Adipocyte (in vitro differentiated cells): ENCODE measurements at regions not wholly inside any gene's neighbourhood (a gene's known extent, or its start where the extent isn't known, plus 50 kb on each side); places are given as distances from the start of the nearest gene placed in this dataset.
A peak's percentile ranks its signal among the peaks of the same experiment; 100 is the strongest.
"Not testable (repeated sequence)": the region's sequence is repeated elsewhere in the genome, so short reads cannot be mapped to it uniquely, and the experiment has no call there.

ENCODE experiments used
- DNase-seq: peaks from one replicate; pipeline ENCODE4 v3.0.0-alpha.2; 2015; ENCODE audit warnings: low read depth
- H3K27me3 ChIP-seq: replicated peaks from 2 replicates; pipeline ENCODE4 v1.7.0; 2013; ENCODE audit warnings: mild to moderate bottlenecking, low read length, moderate library complexity; ENCODE audit not compliant: control insufficient read depth, insufficient read depth
- H3K36me3 ChIP-seq: 2 replicates; pipeline ENCODE4 v1.7.0; 2013; ENCODE audit warnings: low read length, mild to moderate bottlenecking, moderate library complexity; ENCODE audit not compliant: control insufficient read depth, insufficient read depth, severe bottlenecking
- H3K4me1 ChIP-seq: 2 replicates; pipeline ENCODE4 v1.7.0; 2013; ENCODE audit warnings: mild to moderate bottlenecking, low read length, moderate library complexity; ENCODE audit not compliant: control insufficient read depth, insufficient read depth
- H3K4me3 ChIP-seq: 2 replicates; pipeline ENCODE4 v1.7.0; 2013; ENCODE audit warnings: mild to moderate bottlenecking, low read length, moderate library complexity
- H3K9ac ChIP-seq: 2 replicates; pipeline ENCODE4 v1.7.0; 2013; ENCODE audit warnings: mild to moderate bottlenecking, low read length, moderate library complexity
- H3K9me3 ChIP-seq: 2 replicates; pipeline ENCODE4 v1.7.0; 2013; ENCODE audit warnings: mild to moderate bottlenecking, low read length, moderate library complexity; ENCODE audit not compliant: control insufficient read depth

GRCh38 chr1:761791-762190, 75.3 kb upstream of the OR4F16 start:
- H3K36me3 ChIP-seq, H3K4me3 ChIP-seq, H3K27me3 ChIP-seq, H3K9ac ChIP-seq, H3K4me1 ChIP-seq, DNase-seq, H3K9me3 ChIP-seq: not testable (repeated sequence)

GRCh38 chr1:771449-771848, 85.0 kb upstream of the OR4F16 start:
- H3K27me3 ChIP-seq, H3K9me3 ChIP-seq, H3K4me1 ChIP-seq, DNase-seq, H3K36me3 ChIP-seq, H3K9ac ChIP-seq, H3K4me3 ChIP-seq: not testable (repeated sequence)

- H3K36me3 ChIP-seq, DNase-seq, H3K4me1 ChIP-seq, H3K27me3 ChIP-seq, H3K9me3 ChIP-seq: not testable (repeated sequence)
- peak overlapping the region; percentile 85 for H3K4me3 ChIP-seq
- peak overlapping the region; percentile 86 for H3K9ac ChIP-seq
Observed at GRCh38 chr1:777480-778180, 91.2 kb upstream of the OR4F16 start.

- not testable (repeated sequence) for H3K9me3 ChIP-seq, H3K36me3 ChIP-seq, H3K27me3 ChIP-seq, H3K4me1 ChIP-seq
- H3K4me3 ChIP-seq = peak overlapping the region; percentile 85
- DNase-seq = peak; percentile 99
- H3K9ac ChIP-seq = peak overlapping the region; percentile 86
Observed at GRCh38 chr1:778451-779278, 92.2 kb upstream of the OR4F16 start.

DNA sequence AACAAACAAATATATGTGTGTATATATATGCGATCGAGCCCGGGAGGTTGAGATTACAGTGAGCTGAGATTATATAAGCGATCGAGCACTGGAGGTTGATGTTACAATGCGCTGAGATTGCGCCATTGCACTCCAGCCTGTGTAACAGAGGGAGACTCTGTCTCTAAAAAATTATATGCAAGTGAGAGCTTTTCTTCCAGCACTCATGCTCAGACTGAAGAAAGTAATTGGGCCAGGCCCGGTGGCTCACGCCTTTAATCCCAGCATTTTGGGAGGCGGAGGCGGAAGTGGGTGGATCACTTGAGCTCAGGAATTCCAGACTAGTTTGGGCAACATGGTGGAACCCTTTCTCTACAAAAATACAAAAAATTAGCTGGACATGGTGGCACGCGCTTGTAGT, 93.2 kb upstream of the OR4F16 start:
- DNase-seq = peak; percentile 39
- H3K9me3 ChIP-seq, H3K9ac ChIP-seq, H3K36me3 ChIP-seq, H3K27me3 ChIP-seq, H3K4me1 ChIP-seq: not testable (repeated sequence)
- H3K4me3 ChIP-seq = peak overlapping the region; percentile 85

GRCh38 chr1:788835-789234, 102.4 kb upstream of the OR4F16 start:
- Histone ChIP-seq H3K4me1 (no peaks in the 10 kb centered on the region), H3K9ac (no peak overlapping the region), H3K4me3 (no peak overlapping the region), H3K36me3 (no peaks in the 10 kb centered on the region), H3K9me3 (no peaks in the 10 kb centered on the region), H3K27me3 (no peaks in the 10 kb centered on the region)
- no peak for DNase-seq

DNA sequence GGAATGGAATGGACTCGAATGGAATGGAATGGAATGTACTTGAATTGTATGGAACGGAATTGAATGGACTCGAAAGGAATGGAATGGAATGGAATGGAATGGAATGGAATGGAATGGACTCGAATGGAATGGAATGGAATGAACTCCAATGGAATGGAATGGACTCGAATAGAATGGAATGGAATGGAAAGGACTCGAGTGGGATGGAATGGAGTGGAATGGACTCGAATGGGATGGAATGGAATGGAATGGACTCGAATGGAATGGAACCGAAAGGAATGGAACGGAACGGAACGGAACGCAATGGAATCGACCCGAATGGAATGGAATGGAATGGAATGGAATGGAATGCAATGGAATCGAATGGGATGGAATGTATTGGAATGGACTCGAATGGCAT, 103.2 kb upstream of the OR4F16 start:
- not testable (repeated sequence) for DNase-seq, H3K9me3 ChIP-seq, H3K9ac ChIP-seq, H3K27me3 ChIP-seq, H3K36me3 ChIP-seq, H3K4me1 ChIP-seq, H3K4me3 ChIP-seq

DNA sequence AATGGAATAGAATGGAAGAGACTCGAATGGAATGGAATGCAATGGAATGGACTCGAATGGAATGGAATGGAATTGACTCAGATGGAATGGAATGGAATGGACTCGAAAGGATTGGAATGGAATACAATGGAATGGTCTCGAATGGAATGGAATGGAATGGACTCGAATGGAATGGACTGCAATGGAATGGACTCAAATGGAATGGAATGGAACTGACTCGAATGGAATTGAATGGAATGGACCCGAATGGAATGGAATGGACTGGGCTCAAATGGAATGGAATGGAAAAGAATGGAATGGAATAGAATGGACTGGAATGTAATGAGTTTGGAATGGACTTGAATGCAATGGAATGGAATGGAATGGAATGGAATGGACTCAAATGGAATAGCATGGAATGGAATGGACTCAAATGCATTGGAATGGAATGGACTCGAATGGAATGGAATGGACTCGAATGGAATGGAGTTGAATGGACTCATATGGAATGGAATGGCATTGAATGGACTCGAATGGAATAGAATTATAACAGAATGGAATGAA, 104.0 kb upstream of the OR4F16 start:
- H3K9me3 ChIP-seq, H3K36me3 ChIP-seq, H3K4me1 ChIP-seq, H3K4me3 ChIP-seq, H3K9ac ChIP-seq, DNase-seq, H3K27me3 ChIP-seq: not testable (repeated sequence)

- H3K36me3 ChIP-seq, H3K4me3 ChIP-seq, H3K9ac ChIP-seq, H3K4me1 ChIP-seq, H3K27me3 ChIP-seq, H3K9me3 ChIP-seq, DNase-seq: not testable (repeated sequence)
Observed at GRCh38 chr1:794310-794709, 107.9 kb upstream of the OR4F16 start.

GRCh38 chr1:794918-795584, 108.6 kb upstream of the OR4F16 start:
- not testable (repeated sequence) for H3K4me1 ChIP-seq, DNase-seq, H3K27me3 ChIP-seq, H3K36me3 ChIP-seq, H3K9me3 ChIP-seq, H3K9ac ChIP-seq, H3K4me3 ChIP-seq

DNA sequence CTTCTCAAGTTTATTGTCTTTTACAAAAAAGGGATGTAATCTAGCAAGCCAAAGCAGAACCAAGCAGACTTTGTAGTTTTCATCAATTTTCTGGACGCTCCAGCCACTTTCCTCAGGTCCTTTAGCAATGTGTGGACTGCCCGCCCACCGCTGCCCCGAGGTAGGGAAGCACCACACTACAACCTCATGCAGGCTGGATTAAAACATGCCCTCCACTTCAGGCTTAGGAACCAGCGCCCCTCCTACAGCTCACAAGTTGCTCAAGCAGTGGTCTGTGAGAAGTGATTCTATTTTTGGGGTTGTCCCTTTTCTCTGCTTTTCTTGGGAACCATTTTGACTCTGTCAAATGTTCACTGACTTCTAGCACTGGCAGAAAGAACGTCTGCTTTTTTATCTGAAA, 111.2 kb upstream of the OR4F16 start:
- H3K4me1 ChIP-seq, H3K27me3 ChIP-seq, DNase-seq, H3K4me3 ChIP-seq, H3K36me3 ChIP-seq, H3K9ac ChIP-seq, H3K9me3 ChIP-seq: not testable (repeated sequence)
